Spinal cord (tissue), 9 donors: ENCODE measurements at regions not wholly inside any gene's neighbourhood (a gene's known extent, or its start where the extent isn't known, plus 50 kb on each side); places are given as distances from the start of the nearest gene placed in this dataset.

Experiments used
- DNase-seq, 6 donors: peaks; one replicate each; pipeline versions ENCODE4 v3.0.0 to v3.0.0-alpha.2; 2013 to 2015; ENCODE audit warnings: low spot score in 6 of 6, low read depth in 4 of 6
- H3K27ac ChIP-seq: one replicate; pipeline ENCODE4 v1.5.1; 2013; ENCODE audit warnings: low read depth, low read length, control low read depth
- H3K27me3 ChIP-seq: one replicate; pipeline ENCODE4 v1.6.1; 2013; ENCODE audit warnings: low read length; ENCODE audit not compliant: control insufficient read depth, insufficient read depth
- H3K36me3 ChIP-seq: one replicate; pipeline ENCODE4 v1.6.1; 2013; ENCODE audit warnings: low read length; ENCODE audit not compliant: control insufficient read depth, insufficient read depth
- H3K4me1 ChIP-seq: one replicate; pipeline ENCODE4 v1.6.1; 2013; ENCODE audit warnings: low read length; ENCODE audit not compliant: control insufficient read depth, insufficient read depth
- H3K4me3 ChIP-seq: one replicate; pipeline ENCODE4 v1.5.1; 2013; ENCODE audit warnings: low read depth, low read length, control low read depth
- H3K9me3 ChIP-seq: one replicate; pipeline ENCODE4 v1.6.1; 2013; ENCODE audit warnings: low read length; ENCODE audit not compliant: control insufficient read depth, insufficient read depth
- WGBS: methylation state at CpG from one replicate; pipeline ENCODE4 v1.1.5; 2013; ENCODE audit warnings: missing lambda C conversion rate; ENCODE audit not compliant: insufficient coverage; 5-methylcytosine and 5-hydroxymethylcytosine counted together
- donor health status: healthy.

DNA sequence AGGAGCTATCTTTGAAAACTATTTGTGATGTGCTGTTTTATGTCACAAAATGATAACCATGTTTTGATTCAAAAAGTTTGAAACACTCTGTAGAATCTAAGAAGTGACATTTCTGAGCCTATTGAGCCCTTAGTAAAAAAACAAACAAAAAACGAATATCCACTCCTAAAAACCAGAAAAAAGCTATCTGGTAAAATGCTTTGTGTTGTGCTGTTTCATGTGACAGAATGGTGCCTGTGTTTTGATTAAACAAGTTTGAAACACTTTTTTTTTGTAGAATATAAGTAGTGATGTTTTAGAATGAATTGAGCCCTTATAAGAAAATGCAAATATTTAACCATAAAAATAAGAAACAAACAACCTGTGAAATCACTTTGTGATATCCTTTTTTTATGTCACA lies 105.2 kb upstream of the VPREB1 start:
- H3K27ac ChIP-seq: no peak overlapping the region
- no CpG with 5 or more reads among the region's 1 CpG for WGBS
- no peaks in the 10 kb centered on the region for H3K36me3 ChIP-seq
- H3K9me3 ChIP-seq: no peaks in the 10 kb centered on the region
- DNase-seq: no peak
- H3K27me3 ChIP-seq: peaks cover 14% of the 10 kb centered on the region
- H3K4me3 ChIP-seq: no peak overlapping the region
- H3K4me1 ChIP-seq: no peaks in the 10 kb centered on the region

DNA sequence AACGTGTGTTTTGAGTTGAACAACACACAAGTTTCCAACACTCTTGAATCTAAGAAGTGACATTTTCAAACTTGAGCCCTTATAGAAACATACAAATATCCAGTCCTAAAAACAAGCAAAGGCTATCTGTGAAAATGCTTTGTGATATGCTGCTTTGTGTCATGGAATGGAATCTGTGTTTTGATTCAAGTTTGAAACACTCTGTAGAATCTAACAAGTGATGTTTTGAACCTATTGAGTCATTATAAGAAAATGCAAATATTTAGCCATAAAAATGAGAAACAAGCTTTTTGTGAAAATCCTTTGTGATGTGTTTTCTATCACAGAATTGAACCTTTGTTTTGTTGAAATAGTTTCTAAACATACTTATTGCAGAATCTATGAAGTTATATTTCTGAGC lies 105.7 kb upstream of the VPREB1 start:
- no peaks in the 10 kb centered on the region for H3K36me3 ChIP-seq
- H3K4me1 ChIP-seq: no peaks in the 10 kb centered on the region
- H3K4me3 ChIP-seq: no peak overlapping the region
- peaks cover 14% of the 10 kb centered on the region for H3K27me3 ChIP-seq
- no peak for DNase-seq
- H3K9me3 ChIP-seq: no peaks in the 10 kb centered on the region
- WGBS: no CpG with 5 or more reads among the region's 1 CpG
- no peak overlapping the region for H3K27ac ChIP-seq

DNA sequence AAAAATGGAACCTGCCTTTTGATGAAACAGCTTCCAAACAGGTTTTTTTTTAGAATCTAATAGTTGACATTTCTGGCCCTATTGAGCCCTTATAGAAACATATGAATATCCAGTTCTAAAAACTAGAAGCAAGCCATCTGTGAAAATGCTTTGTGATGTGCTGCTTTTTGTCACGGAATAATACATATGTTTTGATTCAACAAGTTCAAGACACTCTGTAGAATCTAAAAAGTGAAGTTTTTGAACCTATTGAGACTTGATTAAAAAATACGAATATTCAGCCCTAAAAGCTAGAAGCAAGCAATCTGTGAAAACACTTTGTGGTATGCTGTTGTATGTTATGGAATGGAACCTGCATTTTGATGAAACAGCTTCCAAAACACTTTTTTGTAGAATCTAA lies 106.7 kb upstream of the VPREB1 start:
- Histone ChIP-seq H3K9me3 (no peaks in the 10 kb centered on the region), H3K27me3 (peaks cover 8% of the 10 kb centered on the region), H3K27ac (no peak overlapping the region), H3K36me3 (no peaks in the 10 kb centered on the region), H3K4me3 (no peak overlapping the region), H3K4me1 (no peaks in the 10 kb centered on the region)
- no peak for DNase-seq
- WGBS: no CpG with 5 or more reads among the region's 2 CpGs

DNA sequence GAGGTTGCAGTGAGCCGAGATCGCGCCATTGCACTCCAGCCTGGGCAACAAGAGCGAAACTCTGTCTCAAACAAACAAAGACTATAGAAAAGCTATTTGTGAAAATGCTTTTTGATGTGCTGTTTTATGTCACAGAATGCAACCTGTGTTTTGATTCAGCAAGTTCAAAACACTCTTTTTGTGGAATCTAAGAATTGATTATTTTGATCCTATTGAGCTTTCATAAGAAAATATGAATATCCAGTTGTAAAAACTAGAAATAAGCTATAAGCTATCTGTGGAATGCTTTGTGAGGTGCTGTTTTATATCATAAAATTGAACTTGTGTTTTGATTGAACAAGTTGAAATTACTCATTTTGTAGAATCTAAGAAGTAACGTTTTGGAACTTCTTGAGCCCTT lies 110.7 kb upstream of the VPREB1 start:
- no peaks in the 10 kb centered on the region for H3K36me3 ChIP-seq
- H3K9me3 ChIP-seq: no peaks in the 10 kb centered on the region

DNA sequence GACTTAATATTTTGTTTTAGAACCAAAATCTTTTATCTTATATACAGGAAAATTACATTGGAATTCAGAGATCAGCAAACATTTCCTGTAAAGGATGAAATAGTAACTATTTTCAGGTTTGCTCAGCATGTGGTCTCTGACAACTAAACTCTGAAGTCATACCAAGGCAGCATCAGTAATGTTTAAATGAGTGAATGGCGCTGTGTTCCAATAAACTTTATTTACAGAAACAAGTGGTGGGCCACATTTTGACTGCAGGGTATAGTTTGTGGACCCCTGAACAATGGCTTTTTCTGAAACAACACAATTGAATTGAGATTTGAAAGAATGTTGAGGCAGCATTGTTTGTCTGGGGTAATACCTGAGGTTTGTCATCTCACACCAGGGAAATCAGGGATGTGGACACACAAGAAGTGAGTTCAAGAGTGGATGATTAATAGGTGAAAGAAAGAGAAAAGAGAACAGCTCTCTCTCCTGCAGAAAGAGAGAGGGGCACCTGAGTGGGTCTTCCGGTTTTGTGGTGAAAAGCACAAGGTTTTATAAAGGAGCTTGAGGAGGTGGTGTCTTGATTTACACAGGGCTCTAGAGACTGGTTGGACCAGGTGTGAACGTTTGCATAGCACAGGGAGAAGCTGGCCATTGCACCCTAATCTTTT lies 113.5 kb upstream of the VPREB1 start:
- no peaks in the 10 kb centered on the region for H3K9me3 ChIP-seq
- no peak overlapping the region for H3K4me3 ChIP-seq
- DNase-seq: no peak
- H3K36me3 ChIP-seq: no peaks in the 10 kb centered on the region
- no CpG with 5 or more reads among the region's 3 CpGs for WGBS
- no peak overlapping the region for H3K27ac ChIP-seq
- H3K4me1 ChIP-seq: no peaks in the 10 kb centered on the region
- H3K27me3 ChIP-seq: peaks cover 3% of the 10 kb centered on the region

More for the DNA sequence above, 110.7 kb upstream of the VPREB1 start:
- DNase-seq: no peak
- Histone ChIP-seq H3K4me1 (no peaks in the 10 kb centered on the region), H3K27ac (no peak overlapping the region), H3K27me3 (peaks cover 3% of the 10 kb centered on the region), H3K4me3 (no peak overlapping the region)
- no CpG with 5 or more reads among the region's 5 CpGs for WGBS

DNA sequence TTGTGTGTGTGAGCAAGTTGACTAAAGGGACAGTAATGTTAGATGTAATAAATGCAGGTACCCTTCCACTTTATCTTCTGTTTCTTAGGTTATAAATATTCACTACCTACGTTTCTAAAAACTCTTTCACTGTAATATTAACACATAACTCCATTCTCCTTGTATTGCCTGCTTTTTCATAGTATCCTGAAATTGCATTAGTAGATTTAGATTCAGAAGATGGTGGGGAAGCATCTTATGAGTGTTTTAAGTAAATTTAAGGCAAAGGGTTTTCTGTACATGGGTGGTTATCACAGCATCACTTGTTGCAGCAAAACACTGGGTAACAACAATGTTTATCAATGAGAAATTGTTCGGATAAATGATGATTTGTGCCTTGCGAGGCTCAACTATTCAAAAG lies 115.2 kb upstream of the VPREB1 start:
- H3K4me1 ChIP-seq: no peaks in the 10 kb centered on the region
- H3K9me3 ChIP-seq: no peaks in the 10 kb centered on the region
- no peak for DNase-seq
- WGBS: 92% methylated on average over 2 of the region's 3 CpGs
- no peaks in the 10 kb centered on the region for H3K36me3 ChIP-seq
- H3K4me3 ChIP-seq: no peak overlapping the region
- no peak overlapping the region for H3K27ac ChIP-seq
- peaks cover 3% of the 10 kb centered on the region for H3K27me3 ChIP-seq

DNA sequence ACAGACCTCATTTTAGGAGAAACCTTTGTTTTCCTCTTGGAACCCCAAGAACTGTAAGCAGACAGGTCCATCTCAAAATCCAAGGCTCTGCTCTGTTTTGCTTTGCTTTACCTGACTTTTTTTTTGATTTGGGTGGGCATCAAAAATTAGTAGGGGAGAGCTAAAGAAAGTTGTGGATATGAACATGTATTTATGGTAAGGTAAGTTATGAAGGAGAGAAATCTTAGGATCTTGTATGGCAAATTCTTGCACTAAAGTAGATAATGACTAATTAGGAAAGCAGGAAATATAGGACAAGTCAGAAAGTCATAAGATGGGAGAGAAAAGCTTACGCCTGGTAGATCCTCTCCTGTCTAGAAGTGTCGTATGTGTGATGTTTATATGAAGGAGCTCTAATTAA lies 116.1 kb upstream of the VPREB1 start:
- no peaks in the 10 kb centered on the region for H3K9me3 ChIP-seq
- H3K4me1 ChIP-seq: no peaks in the 10 kb centered on the region
- no peak overlapping the region for H3K4me3 ChIP-seq
- peaks cover 3% of the 10 kb centered on the region for H3K27me3 ChIP-seq
- DNase-seq: no peak
- no peak overlapping the region for H3K27ac ChIP-seq
- no peaks in the 10 kb centered on the region for H3K36me3 ChIP-seq
- 100% methylated on average over 1 of the region's 2 CpGs for WGBS

DNA sequence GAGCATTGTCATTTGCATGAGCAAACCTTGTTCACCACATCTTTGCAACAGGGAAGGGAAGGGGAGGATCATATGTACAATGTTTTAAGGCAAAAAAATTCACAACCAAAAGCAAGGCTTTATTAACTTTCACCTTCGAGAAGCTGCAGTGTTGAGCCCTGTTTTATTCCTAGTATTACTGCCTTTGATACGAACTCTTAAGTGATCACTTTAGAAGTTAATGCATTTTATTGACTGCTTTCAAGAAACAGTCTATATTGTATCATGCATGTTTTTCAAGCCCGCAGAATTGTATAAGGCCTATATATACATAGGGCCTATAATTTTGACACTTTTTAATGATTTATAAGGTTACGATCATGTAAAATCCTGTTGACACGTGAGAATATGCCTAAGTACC lies 117.5 kb upstream of the VPREB1 start:
- no peak for DNase-seq
- H3K9me3 ChIP-seq: no peaks in the 10 kb centered on the region
- no peaks in the 10 kb centered on the region for H3K36me3 ChIP-seq
- WGBS: 100% methylated on average over 1 of the region's 5 CpGs
- no peak overlapping the region for H3K4me3 ChIP-seq
- no peaks in the 10 kb centered on the region for H3K4me1 ChIP-seq
- peaks cover 2% of the 10 kb centered on the region for H3K27me3 ChIP-seq
- H3K27ac ChIP-seq: no peak overlapping the region

DNA sequence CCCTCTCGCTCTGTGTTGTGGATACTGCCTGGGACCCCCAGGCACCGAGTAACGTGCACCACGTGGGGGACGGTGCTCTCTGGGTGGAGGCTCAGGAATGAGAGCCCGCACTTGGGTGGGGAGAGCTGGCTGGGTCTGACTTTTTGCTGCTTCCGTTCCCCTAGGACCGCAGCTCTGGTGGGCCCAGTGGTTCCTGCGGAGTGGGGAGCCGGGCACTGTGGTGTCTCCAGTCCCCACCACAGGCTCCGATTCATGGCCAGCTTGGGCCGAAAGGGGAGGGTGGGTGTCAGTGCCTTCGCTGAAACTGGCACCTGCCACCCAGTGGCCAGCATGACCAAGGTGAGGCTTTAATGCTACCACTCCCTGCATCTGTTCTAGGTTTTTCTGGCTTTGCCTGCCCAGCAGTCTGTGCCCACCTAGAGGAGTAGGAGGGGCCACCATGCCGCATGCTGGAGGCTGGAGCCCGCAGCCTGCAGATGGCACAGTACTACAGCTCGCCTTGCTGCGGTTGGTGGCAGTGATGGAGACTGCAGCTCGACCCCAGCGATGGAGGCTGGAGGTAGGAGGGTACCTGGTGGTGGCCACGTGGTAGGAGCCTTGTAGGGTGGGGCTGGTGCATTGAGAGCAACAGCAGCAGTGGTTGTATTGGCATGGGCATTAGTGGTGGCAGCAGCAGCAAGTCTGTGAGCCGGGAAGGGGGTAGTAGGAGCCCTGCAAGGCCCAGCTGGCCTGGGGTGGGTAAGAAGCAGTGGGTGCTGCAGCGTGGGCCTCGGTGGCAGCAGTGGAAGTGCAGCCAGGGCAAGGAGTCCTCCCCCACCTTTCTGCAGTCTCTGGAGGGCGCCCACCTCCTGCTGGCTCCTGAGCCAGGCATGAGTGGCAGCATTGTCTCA lies 118.8 kb upstream of the VPREB1 start:
- H3K4me1 ChIP-seq: no peaks in the 10 kb centered on the region
- no peak overlapping the region for H3K27ac ChIP-seq
- DNase-seq: no peak
- 85% methylated on average over 22 of the region's 24 CpGs for WGBS
- no peak overlapping the region for H3K4me3 ChIP-seq
- H3K27me3 ChIP-seq: peaks cover 2% of the 10 kb centered on the region
- H3K36me3 ChIP-seq: no peaks in the 10 kb centered on the region
- no peaks in the 10 kb centered on the region for H3K9me3 ChIP-seq
